Fibroblast of skin of back (primary cell): ENCODE measurements at regions not wholly inside any gene's neighbourhood (a gene's known extent, or its start where the extent isn't known, plus 50 kb on each side); places are given as distances from the start of the nearest gene placed in this dataset.

ENCODE experiments used
- DNase-seq: peaks from one replicate; pipeline ENCODE4 v3.0.0-alpha.2; 2013

- peak; percentile 89 for DNase-seq
Measured at GRCh38 chr12:98439981-98440581, 75.3 kb upstream of the TMPO start.

GRCh38 chr12:98446060-98446459 is 69.3 kb upstream of the TMPO start:
- DNase-seq = no peak

GRCh38 chr12:98446682-98447081 is 68.7 kb upstream of the TMPO start:
- no peak for DNase-seq

GRCh38 chr12:98449584-98449983 is 65.8 kb upstream of the TMPO start:
- no peak for DNase-seq

- DNase-seq = no peak
Measured at GRCh38 chr12:98453070-98453469, 62.3 kb upstream of the TMPO start.

- no peak for DNase-seq
Measured at GRCh38 chr12:98453492-98453891, 61.9 kb upstream of the TMPO start.

- no peak for DNase-seq
Measured at GRCh38 chr12:98456041-98456440, 59.3 kb upstream of the TMPO start.

GRCh38 chr12:98456576-98457573 is 58.5 kb upstream of the TMPO start:
- peak; percentile 48 for DNase-seq

- no peak for DNase-seq
Measured at GRCh38 chr12:98464190-98464589, 51.2 kb upstream of the TMPO start.

GRCh38 chr12:98465505-98465904 is 49.9 kb upstream of the TMPO start:
- no peak for DNase-seq
